Upper lobe of left lung (tissue), 4 donors: ENCODE measurements at regions not wholly inside any gene's neighbourhood (a gene's known extent, or its start where the extent isn't known, plus 50 kb on each side); places are given as distances from the start of the nearest gene placed in this dataset.
"Not testable (repeated sequence)": the region's sequence is repeated elsewhere in the genome, so short reads cannot be mapped to it uniquely, and the experiment has no call there.

ENCODE experiments used
- CTCF ChIP-seq, 6 experiments: fragments of 450-650 bp in 4 of 6; fragments of 200-600 bp in 2 of 6; sonication (generic) in 2 of 6; IDR thresholded peaks; one replicate each; pipeline ENCODE4 v1.5.1; 2016 to 2019; ENCODE audit warnings: antibody characterized with exemption in 6 of 6
- POLR2A ChIP-seq, 4 donors: fragments of 450-650 bp; IDR thresholded peaks; one replicate each; pipeline ENCODE4 v1.5.1; 2016 to 2017; ENCODE audit warnings: antibody characterized with exemption in 4 of 4, mild to moderate bottlenecking in 2 of 4
- POLR2AphosphoS5 ChIP-seq, 2 donors: sonication (generic); formaldehyde crosslinking; IDR thresholded peaks; one replicate each; pipeline ENCODE4 v1.5.1; 2017; ENCODE audit warnings: antibody characterized with exemption in 2 of 2

- TF ChIP-seq POLR2A, CTCF, POLR2AphosphoS5 (IDR thresholded peaks at IDR 0.05): not testable (repeated sequence)
These were observed 90.6 kb upstream of the C1QTNF7 start for GRCh38 chr4:15337168-15337657.
